SH-SY5Y (cell line): ENCODE measurements at regions not wholly inside any gene's neighbourhood (a gene's known extent, or its start where the extent isn't known, plus 50 kb on each side); places are given as distances from the start of the nearest gene placed in this dataset.

Source experiments
- GATA2 ChIP-seq: IDR thresholded peaks from 2 replicates; pipeline ENCODE4 v1.6.1; 2011; ENCODE audit warnings: mild to moderate bottlenecking, low read depth, low read length
- GATA3 ChIP-seq: IDR thresholded peaks from 2 replicates; pipeline ENCODE4 v1.6.1; 2011; ENCODE audit warnings: low read depth, mild to moderate bottlenecking, low read length, moderate library complexity

DNA sequence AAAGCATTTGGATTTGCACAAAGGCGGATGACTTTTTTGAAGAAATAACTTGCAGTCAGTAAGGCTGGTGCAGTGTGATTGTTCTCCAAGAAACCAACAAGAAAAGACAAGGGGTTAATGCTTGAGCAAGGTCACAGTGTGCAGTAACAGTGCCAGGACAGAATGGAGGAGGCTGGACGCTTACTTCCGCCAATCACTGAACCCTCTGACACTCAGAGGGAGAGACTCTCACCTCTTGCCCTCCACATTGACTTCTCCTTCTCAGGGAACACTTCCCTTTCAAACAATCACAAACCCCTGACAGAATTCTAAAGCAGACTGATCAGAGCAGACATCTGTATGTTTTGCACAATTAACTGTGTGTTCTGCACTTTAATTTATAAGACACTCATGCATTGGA is 228.4 kb downstream of the BLID start:
- no peak for TF ChIP-seq GATA2
- no peak for TF ChIP-seq GATA3
